ENCODE measurements at regions not wholly inside any gene's neighbourhood (a gene's known extent, or its start where the extent isn't known, plus 50 kb on each side); places are given as distances from the start of the nearest gene placed in this dataset.
A peak's percentile ranks its signal among the peaks of the same experiment; 100 is the strongest.

DNA sequence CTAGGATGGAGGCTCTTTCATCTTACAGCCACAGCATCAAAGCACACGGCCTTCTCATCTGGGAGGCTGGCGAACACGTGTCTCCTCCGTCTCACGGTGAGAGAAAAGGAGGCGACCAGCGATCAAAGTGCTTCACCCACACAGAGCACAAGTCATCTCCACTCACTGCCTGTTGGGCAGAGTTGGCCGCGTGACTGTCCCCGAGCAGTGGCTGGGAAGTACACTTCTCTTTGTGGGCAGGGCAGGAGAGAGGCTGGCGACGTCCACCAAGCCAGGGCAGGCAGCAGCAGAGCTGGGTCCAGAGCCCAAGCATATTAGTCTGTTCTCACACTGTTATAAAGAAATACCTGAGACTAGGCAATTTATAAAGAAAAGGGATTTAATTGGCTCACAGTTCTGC, 64.1 kb upstream of the FOXC1 start:
- no peak for DNase-seq (ENCODE audit: low read depth in 2 of 2, low spot score in 1 of 2)

DNA sequence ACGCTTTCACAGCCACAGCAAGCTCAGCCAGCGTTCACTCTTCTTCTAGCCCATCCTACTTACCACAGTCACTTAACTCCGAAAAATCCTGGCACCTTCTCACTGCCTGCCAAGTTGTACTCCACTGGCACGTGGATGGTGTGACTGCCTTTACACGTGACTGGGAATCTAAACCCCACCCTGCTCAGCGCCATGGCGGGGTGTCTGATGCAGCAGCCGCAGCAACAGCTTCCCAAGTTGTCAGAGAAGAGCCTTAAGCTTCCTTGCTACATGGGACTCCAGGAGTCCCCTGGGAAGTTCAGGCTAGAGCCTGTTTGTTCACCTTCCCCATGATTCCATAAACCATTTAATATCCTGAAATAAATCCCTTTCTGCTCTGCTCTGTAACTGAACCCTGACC, 61.9 kb upstream of the FOXC1 start:
- DNase-seq (ENCODE audit: low read depth in 2 of 2, low spot score in 1 of 2) = no peak

DNA sequence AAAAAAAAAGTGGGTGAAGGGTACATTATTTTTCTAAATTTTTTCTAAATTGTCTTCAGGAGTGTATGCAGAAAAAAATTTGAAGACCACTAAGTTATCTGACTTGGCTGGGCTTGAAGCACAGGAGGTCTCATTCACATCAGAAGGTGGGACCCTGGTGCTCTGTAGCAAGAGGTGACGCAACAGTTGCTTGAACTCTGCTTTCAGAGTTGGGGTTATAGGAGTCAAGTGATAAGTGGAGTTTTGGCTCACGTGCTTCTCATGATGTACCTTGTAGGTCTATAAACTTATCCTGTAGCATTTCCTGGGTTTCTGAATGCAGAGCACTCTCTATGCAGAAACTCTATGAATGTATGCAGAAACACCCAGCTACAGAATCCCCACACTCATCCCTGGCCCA, 58.5 kb upstream of the FOXC1 start:
- no peak for DNase-seq (ENCODE audit: low read depth in 2 of 2, low spot score in 1 of 2)

DNA sequence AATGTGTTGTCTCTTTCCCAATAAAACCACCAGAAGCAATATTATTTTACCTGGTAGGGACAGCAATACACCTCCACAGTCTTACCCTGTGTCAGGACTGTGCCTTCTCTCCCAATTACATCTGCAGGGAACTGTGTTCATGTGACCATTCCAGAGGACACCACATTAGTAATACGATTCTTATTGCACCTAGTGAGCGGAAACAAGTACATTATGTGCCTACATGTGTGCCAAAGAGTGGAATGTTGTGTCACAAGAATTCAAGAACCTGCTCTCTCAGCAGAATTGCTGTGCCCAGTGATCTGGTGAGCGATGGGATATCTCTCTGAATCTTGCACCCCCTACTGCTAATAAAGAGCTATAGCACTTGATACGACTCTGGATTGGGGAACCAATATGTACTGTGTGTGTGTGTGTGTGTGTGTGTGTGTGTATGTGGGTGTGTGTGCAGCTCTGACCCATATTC, 57.4 kb upstream of the FOXC1 start:
- no peak for DNase-seq (ENCODE audit: low read depth in 2 of 2, low spot score in 1 of 2)

DNA sequence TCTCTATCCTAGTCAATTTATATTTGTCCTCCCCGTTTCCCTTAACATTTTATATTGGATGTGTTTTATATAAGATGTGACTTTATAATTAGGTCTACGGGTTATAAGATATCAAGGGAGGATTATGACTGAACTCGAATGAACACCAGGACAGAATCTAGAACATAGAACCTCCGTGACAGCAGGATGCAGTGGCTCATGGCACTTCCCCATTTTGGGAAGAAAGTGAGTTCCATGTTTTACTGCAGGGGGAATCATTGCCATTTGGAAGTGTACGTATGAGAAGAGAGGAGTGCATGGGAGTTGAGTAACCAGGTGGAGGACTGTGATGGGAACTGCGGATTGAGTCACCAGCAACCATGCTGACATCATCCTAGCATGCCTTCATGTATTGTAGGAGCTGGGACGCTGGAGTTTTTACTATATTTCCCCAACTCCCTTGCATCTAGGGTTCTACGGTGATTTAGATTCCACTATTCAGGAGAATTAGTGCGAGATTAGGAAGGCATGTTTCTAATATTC, 56.1 kb upstream of the FOXC1 start:
- DNase-seq (ENCODE audit: low read depth in 2 of 2, low spot score in 1 of 2) = no peak

DNA sequence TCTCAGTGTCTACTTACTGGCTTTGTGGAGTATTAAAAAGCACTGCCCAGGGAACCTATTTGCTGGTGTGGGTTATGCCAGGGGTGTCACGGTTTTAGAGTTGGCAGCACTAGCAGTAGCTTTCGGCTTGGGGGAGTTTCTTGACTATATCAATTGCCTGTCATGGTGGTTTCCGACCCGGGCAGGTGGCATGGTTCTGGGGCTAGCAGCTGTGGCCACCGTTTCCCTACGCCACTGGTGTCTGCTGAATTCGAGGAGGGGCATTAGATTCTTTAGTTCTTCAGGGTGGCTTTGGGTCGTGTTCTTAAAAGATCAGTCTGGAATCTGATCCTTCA, 55.6 kb upstream of the FOXC1 start:
- no peak for DNase-seq (ENCODE audit: low read depth in 2 of 2, low spot score in 1 of 2)

DNA sequence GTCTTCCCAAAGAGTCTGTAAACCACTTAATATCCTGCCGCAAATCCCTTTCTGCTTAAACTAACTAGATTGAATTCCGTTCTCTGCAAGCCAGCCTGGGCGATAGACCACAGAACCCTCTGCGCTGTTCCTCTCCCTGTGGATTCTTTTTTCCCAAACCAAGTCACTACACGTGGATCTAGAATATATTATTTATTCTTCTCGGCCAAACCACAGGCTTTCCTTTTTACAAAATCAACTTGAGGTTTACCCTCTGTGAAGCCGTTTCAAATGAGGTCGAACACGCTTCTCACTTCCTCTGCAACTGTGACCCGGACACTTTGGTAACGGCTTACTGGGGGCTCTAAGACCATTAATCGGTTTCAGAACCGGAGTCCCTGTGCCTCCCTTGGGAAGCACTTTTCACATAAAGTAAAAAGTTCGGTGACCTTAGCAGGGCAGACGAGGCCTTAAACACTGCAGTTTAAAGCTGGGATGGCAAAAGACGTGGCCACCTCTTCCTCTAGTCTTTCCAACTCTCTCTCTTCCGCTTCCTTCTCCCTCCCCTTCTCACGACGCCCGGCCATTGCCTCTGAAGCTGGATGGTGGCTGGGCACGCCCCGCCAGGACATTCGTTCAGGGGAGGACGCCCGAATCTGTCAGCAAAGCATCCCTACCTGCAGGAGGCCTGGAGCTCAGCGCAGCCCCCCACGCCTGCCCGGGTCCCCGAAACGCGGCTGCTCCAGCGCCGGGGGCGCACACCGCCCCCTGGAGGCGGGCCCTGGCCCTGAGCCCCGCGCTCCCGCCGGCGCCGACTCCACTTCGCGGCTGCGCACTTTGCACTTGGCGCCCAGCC, 55.0 kb upstream of the FOXC1 start:
- DNase-seq (ENCODE audit: low read depth in 2 of 2, low spot score in 1 of 2) = peak in 1 of 2 donors; percentile 55

DNA sequence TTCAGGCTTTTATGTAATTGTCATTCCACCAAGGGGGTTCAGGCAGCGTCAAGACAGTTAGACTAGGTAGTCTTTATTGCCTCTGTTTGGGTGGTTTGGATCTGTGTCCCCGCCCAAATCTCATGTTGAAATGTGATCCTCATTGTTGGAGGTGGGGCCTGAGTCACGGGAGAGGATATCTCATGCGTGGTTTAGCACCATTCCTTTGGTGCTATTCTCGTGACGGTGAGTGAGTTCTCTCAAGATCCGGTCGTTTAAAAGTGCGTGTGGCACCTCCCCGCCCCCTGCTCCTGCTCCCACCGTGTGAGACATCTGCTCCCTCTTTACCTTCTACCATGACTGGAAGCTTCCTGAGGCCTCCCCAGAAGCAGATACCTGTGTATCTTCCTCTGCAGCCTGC, 51.3 kb upstream of the FOXC1 start:
- no peak for DNase-seq (ENCODE audit: low read depth in 2 of 2, low spot score in 1 of 2)
